ENCODE measurements at regions not wholly inside any gene's neighbourhood (a gene's known extent, or its start where the extent isn't known, plus 50 kb on each side); places are given as distances from the start of the nearest gene placed in this dataset.

DNA sequence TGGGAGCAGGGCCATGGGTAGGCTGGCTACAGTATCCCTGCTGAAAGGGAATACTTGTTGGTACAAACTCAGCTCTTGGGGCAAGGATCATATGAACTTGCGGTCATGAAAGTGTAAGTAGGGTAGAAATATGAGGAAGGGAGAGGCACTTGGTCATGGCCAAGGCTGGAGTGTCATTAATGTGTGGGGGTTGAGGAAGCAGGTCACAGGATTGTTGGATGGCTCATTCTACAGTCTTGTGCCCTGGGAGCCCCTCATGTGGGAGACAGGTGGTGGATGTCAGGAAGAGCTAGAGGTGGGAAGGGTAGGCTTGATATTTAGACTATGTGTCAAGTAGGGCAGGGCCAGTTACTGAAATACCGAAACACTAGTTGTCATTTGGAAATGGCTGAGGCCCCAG lies 95.5 kb downstream of the RRM1 start:
- Mint-ChIP-seq H3K4me3 (no peak overlapping the region), H3K36me3 (ENCODE audit: low read depth) (no peaks in the 10 kb centered on the region), H3K9me3 (no peaks in the 10 kb centered on the region), H3K4me1 (no peaks in the 10 kb centered on the region), H3K27ac (no peak overlapping the region), H3K27me3 (ENCODE audit: low read depth) (peaks cover 4% of the 10 kb centered on the region)
- TF ChIP-seq, protein P1, sequence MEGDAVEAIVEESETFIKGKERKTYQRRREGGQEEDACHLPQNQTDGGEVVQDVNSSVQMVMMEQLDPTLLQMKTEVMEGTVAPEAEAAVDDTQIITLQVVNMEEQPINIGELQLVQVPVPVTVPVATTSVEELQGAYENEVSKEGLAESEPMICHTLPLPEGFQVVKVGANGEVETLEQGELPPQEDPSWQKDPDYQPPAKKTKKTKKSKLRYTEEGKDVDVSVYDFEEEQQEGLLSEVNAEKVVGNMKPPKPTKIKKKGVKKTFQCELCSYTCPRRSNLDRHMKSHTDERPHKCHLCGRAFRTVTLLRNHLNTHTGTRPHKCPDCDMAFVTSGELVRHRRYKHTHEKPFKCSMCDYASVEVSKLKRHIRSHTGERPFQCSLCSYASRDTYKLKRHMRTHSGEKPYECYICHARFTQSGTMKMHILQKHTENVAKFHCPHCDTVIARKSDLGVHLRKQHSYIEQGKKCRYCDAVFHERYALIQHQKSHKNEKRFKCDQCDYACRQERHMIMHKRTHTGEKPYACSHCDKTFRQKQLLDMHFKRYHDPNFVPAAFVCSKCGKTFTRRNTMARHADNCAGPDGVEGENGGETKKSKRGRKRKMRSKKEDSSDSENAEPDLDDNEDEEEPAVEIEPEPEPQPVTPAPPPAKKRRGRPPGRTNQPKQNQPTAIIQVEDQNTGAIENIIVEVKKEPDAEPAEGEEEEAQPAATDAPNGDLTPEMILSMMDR (IDR thresholded peaks at IDR 0.05; ENCODE audit: unreplicated experiment in 3 of 3): no peak
